Stimulated activated CD8-positive, alpha-beta memory T cell treated with anti-CD3 and anti-CD28 coated beads, Interleukin-2, amount 100 ng/mL, for 48 hours (primary cell): ENCODE measurements at regions not wholly inside any gene's neighbourhood (a gene's known extent, or its start where the extent isn't known, plus 50 kb on each side); places are given as distances from the start of the nearest gene placed in this dataset.

ENCODE experiments used
- DNase-seq, 2 donors: peaks; one replicate each; pipeline ENCODE4 v3.0.0-alpha.2; 2020; ENCODE audit warnings: low read depth in 2 of 2

DNA sequence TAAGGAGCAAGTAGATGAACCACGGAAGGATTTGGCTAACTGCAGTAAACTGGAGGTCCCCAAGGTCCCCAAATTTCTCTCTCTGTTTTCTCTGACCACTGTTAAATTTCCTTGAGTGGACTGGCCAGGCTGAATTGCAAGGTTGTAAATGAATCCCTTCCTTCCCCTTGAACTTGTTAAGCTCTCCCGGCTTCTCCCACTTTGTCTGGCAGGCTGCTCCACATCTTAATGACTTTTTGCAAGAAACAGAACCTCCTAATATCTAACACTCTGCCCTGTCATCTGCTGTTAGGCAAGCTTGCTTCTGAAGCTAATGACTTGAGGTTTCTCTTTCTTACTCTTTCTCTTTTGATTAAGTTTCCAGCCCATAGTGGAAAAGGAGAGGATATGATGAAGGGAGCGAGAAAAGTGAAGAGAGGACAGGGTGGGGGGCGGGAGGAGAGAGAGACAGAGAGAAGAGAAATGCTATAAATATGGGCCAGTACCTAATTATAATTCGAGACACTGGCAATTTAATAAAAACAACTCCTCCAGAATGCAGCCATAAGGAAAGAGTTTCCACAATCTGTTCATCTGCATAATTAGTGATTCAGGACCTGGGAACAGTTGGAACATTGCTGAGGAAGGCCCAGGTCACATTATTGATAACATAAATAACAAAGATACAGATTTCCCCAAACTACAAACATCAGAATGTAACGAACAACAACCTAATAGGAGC lies 437.3 kb upstream of the MPDZ start:
- no peak for DNase-seq

DNA sequence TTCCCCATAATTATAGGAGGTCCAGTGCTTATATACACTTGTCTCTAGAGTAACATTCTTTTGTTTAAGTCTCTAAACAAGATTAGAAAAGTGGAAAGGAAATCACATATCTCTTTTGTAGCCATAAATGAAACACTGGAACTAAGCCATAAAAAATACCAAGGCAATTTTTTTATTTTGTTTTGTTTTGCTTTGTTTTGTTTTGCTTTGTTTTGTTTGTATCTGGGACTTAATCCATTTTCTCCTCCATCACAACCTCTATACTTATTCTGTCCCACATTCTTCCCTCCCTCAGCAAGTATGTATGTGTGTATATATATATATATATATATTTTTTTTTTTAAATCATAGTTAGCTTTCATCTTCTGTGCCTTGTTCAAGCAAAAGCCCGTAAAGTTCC lies 436.6 kb upstream of the MPDZ start:
- no peak for DNase-seq

DNA sequence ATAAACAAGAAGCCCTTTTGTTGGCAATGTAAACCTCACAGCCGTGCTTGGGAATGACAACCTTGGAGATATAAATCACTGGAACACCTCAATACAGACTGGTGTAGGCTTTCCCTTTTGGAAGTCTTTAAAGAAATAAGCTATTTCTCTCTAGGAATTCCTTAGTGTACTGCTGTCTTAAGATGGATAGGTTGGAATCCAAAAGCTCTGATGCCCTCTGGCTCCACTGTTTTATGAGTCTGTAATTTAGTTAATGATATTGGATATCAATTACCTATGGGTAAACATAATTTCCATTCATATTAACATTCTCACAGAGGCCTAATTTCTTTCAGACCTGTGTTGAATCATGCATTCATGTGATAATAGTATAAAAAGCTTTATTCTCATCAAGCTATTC lies 435.9 kb upstream of the MPDZ start:
- DNase-seq: no peak

DNA sequence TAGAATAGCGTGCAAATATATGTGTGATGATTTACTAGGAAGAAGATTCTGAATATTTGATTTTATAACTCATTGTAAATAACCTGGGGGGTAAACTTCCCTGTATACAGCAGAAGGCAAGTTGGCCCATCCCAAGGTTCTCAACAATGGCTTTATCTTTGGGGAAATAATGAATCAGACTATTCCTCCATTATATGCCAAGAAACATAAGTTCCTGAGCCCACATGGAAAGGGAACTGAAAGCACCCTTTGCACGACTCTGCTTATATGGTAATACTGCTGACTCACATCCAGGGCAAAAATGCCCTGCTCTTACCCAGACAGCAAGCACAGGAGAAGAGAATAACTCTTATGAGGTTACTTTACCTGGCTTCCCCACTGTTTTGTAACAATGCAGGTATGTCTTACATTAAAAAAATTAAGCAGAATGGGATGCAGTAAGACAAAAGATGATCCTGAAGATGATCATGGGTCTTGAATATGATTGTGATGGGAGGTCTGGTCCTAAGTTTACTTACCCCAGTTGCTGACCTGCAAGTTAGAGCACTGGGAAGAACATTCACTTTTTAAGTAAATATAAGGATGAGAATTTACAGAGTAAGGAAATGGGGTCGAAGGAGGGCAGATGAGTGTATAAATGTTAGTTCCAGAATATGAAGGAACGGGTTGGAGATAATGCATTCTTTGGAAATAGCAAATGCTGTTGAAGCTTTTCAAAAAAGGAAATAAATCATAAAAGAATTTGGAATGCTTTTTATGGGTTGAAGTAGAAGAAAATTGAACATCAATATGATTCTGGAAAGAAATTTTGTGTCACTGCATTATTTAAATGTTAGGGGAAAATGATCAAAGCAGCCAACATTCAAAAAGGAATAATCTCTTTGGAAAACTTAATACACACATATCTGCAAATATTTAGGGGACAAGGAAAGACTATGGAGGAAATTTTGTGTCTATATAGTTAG lies 428.4 kb upstream of the MPDZ start:
- no peak for DNase-seq

DNA sequence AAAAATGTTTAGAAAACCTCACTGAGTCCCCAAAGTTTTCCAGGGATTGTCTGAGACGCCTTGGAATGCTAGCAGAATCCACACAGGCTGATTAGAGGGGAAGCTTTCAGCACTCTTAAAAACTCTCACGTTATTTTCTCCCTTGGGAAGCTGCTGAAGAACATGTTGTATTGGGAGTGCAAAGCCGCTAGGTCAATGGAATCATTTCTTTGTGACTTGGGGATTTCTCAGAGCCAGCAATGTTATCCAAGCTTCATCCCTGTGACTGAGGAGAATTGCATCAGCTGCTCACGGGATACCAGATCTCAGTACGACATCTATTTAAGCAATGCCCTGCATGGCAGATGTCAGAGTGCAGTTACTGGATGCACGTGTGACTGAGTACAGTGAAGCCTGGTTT lies 426.4 kb upstream of the MPDZ start:
- DNase-seq: no peak

DNA sequence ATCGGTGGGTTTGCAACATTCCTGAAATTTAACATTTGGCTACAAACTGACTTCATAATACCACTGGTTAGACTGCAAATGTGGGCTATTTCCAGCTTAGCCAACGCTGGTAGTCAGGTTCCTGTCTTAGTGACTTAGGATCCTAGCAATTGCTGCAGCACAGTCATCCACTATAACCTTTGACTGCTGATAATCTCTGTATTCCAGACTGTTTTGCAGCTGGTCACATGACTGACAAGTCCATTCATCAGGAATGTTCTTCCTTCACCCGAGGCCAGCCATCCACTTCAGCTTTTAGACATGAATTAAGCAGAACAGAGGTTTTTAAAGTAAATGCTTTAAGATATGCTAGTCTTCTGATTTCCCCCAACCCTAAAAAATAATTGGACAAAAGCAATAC lies 425.9 kb upstream of the MPDZ start:
- DNase-seq: no peak

DNA sequence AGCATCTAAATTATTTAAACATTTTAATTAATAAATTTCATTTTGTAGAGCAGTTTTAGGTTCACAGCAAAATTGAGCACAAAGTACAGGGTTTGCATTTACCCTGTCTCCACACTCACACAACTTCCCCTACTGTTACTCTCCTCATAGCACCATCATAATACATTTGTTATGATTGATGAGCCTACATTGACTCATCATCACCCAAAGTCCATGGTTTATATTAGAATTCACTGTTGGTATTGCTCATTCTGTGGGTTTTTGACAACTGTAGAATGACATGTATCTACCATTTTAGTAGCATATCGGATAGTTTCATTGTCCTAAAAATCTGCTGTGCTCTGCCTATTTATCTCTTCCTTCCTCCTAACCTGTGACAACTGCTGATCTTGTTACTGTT lies 411.1 kb upstream of the MPDZ start:
- DNase-seq: no peak

DNA sequence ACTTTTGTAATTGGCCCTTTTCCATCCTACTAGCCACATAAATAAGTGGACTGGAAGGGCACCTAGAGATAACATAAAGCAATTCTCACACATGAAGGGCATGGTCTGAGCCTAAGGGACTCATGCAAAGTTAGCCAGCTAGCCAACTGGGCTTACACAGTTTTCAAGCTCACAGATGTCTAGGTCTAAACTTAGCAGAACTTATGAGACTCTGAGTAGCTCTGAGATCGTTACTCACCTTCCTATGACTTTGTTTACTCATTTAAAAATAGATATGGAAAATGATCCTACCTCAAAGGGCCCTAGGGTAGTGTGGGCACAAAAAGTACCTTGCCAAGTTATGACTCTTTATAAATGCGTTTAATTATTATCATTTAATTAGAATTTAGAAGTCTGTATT lies 410.4 kb upstream of the MPDZ start:
- no peak for DNase-seq

DNA sequence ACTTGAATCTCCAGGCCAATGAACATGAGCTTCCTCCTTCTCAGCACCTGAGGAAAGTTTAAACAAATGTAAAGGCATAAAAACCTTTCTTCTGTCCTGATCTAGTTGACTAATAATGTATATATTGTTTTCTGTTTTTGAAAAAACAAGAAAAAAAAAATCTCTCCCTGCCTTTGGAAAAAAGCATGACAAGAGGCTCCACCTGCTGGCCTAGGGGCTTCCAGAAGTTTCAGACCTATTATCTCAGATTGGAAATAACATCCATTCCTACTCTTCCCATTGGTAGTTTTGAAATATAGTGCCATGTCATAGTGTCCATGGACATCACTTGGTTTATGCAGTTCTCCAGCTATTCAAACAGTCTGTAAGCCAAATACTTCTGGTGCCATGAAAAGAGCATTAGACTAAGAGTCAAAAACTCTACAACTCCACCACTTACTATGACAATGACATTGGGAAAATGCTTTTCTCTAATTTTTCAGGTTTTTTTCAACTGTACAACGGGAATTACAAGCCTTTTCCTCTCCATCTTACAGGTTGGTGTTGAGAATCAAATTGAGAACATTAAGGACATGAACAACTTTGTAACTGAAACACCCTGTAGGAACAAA lies 409.6 kb upstream of the MPDZ start:
- no peak for DNase-seq

DNA sequence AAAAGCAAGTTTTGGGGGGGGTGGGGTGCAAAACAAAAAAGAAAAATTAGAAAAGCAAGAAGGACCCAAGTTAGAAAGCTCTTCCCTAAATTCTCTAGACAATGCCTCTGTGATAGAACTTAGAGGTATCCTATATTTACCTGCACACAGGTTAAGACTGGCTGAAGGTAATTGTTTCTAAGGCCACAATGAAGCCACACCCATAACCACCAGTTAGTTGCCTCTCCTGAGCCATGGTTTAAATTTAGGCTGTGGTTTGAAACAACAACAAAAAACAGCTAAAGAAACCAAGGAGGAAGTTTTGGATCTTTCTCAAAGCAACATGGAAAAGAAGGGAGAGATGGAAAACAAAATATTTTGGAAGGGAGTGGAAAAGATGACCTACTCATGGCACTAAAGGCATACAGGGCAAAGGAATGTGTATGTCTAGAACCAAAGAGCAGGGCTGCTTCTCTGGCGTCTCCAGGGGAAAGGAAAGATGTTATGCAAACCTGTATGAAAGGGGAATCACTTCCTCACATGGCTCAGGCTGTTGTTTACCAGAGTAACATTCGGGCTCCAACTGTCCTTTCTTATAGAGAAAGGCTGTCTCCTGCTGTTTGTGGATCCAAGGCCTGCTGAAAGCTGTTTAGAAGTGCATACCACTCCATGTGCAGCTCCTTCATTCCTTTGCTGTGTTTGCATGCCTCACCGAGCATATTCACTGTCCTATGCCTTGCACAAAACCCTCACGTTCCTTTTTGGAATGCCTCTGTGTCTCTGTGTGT lies 408.9 kb upstream of the MPDZ start:
- no peak for DNase-seq

DNA sequence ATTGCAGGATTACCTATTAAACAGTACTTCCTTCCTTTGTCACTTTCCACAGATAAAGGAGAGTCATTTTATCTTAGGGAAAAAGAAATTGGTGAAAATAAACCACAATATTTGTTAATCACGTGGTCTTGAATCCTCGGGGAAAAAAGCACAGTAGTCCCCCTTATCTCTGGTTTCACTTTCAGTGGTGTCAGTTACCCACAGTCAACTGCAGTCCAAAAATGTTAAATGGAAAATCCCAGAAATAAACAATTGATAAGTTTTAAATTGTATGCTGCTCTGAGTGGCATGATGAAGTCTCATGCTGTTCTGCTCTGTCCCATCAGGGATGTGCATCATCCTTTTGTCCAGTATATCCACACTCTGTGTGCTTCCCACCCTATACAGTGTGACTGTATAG lies 405.2 kb upstream of the MPDZ start:
- no peak for DNase-seq

DNA sequence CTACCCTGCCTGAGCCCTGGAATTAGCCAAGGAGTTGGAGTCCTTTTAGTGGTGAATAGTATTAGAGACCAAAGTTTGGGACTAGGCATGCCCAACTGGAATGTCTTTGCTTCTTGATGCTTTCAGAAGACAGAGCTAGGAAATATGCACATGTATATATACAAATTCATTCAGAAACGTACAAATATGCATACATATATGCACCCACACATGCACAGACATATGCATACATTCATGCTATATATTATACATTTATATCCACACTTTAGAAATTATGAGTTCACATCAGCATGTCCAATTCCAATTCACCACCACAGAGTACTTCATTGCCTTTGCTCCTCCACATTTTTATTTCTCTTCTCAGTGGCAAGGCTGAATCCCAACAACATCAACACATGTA lies 398.3 kb upstream of the MPDZ start:
- DNase-seq: no peak

DNA sequence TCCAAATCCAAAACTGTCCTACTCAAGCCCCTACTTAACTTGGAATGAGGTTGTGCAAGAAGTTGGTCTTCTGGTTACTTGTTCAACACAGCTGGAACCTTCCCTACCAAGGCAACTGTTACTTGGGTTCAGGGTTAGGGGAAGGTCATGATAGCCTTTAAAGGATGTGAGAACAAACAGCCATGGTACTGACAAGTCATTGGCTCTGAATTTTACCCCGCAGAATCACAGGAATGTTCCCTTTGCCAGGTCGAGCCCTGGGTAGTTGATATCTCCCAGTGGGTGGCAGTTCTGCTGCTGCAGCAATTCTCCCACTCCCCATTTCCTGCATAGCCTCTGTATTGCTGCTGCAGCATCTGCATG lies 396.1 kb upstream of the MPDZ start:
- DNase-seq: no peak

DNA sequence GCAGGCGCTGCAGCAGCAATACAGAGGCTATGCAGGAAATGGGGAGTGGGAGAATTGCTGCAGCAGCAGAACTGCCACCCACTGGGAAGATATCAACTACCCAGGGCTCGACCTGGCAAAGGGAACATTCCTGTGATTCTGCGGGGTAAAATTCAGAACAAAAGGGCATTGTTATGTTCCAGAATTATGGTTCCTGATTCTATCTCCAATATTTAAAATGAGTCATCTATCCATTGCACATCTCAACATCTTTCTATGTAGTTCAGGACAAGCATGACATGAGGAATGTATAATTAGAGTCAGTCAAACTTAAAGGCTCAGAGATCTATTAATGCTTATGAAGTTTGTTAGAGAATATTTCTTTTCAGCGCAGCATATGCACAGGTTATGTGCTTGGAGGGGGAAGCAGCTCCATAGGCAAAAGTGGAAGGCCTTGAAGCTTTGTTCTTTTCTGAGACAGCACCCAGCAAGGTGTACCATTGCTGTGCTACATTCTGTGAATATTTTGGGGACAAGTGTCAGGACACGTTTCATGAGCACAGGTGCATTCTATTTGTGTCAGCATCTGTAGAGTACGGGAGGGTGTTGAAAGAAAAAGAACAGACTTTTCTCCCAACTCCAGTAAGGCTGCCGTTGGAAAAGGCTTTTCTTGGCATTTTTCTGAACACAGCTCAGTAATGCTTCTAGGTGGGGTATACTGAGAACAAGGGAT lies 395.6 kb upstream of the MPDZ start:
- DNase-seq: no peak

DNA sequence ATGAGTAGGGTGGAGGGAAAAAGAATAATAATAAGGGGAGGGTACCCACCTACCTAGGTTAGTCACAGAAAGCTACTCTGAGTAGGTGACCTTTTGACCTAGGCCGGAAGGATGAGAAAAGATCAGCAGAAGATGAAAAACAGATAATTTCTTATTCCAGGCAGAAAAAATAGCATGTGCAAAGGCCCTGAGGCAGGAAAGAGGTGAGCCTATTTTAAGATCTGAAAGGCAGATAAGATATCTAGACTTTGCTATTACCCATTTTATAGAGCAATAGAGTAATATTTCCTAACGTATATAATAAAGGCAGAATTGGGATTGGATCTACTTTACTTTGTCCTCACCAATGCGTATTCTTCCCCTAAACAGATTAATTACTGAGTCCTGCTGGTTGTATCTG lies 393.9 kb upstream of the MPDZ start:
- DNase-seq: no peak

DNA sequence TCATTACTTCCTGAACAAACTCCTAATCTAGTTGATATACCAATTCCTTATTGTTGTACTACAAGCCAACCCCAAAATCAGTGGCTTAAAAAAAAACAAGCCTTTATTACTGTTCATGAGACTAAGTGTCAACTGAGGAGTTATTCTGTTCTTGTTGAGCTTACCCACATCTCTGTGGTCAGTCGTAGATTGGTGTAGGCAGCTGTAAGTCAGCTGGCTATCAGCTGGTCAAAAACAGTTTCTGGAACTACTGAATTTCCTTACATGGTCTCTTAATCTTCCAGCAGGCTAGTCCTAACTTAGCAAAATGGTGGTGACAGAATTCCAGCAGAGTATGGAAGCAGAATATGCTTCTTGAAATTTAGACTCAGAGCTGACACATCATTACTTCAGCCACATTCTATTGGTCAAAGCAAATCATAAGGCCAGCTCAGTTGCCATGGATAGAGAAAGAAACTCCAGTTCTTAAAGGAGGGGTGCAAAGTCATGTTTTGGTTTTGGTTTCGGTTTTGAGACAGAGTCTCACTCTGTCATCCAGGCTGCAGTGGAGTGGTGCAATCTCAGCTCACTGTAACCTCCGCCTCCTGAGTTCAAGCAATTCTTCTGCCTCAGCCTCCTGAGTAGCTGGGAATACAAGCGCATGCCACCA lies 386.1 kb upstream of the MPDZ start:
- no peak for DNase-seq

DNA sequence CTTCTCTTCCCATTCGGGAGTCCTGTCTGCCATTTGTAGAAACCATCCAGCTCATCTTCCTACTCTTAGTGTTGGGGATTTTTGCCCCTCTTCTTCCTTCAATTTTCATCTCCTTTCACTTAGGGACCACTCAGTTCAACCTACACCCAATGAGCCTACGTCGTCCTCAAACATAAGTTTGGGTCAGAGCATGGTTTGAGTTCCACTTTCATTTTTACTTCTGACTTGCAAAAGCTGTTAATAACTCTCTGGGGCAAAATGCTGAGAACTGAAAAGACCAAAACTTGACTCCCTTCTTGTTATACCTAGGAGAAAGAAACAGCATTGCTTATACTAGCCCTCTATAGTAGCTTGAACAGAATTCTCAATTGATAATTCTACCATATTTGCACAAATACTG lies 381.5 kb upstream of the MPDZ start:
- no peak for DNase-seq

DNA sequence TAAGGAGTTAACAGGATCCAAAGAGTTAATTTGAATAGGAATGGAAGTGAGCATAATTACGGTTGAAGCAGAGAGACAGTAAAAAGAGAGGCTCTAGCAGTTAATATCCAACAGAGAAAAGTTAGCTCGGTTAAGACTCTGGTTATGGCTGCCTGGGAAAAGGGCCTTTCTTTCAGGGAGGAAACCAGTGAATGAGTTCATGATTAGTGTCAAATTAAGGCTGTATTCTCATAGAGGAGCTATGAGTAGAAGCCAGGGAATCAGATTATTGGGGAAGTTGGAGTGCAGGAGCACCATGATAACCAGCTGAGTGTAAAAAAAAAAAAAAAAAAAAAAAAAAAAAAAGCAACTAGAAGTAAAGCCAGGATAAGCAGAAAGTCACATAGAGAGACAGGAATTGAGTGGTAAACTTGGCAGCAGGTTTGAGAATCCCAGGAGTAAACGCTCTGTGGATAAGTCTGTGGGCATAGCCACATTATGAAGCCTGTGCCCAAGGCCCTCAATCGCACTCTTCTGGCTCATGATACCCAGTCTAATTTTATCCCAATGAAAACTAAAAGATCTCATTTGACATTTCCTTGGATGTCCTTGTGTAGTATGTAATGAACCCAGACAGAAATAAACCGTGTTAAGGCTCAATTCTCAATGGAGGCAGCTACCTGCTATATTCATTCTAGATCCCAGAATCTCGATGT lies 372.6 kb upstream of the MPDZ start:
- no peak for DNase-seq

DNA sequence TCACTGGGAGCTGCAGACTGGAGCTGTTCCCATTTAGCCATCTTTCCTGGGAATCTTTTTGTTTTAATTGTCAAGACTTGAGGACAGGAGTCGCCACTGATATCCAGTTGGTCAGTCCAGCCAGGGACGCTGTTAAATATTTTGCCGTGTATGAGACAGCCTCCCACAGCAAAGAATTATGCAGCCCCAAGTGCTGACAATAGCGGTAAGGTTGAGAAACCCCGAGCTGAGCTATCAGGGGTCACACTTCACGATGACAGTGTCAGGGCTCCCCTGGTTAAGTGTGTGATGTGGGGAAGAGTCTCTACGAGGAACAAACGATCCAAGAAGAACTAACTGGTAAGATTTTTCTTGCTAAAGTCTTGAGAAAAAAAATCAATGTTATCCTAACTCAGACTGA lies 372.0 kb upstream of the MPDZ start:
- no peak for DNase-seq

DNA sequence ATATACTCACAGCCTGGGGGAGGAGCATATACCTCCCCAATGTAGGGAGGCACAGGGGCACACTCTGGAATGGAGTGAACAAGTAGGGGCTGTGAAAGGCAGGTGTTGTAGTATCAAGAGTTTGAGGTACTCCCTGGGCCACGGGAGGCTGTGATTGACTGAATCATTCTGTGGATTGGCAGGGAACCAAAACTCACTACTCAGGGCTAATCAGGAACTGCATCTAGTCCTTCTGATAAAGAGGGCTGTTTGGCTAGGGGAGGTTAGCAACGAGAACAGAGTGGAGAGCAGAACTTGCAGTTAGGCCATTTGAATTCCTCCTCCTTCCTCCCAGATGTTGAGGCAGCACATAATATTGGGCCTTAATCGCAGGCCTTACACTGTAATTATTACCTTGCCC lies 369.2 kb upstream of the MPDZ start:
- no peak for DNase-seq
